ENCODE measurements at regions not wholly inside any gene's neighbourhood (a gene's known extent, or its start where the extent isn't known, plus 50 kb on each side); places are given as distances from the start of the nearest gene placed in this dataset.

- TF ChIP-seq CTCF (IDR thresholded peaks at IDR 0.05; ENCODE audit: insufficient read depth, low read length): no peak
- TF ChIP-seq GABPA (IDR thresholded peaks at IDR 0.05; ENCODE audit: low read depth): no peak
Observed at GRCh38 chr9:102355982-102356381, 617.5 kb upstream of the GRIN3A start.
